ENCODE measurements at regions not wholly inside any gene's neighbourhood (a gene's known extent, or its start where the extent isn't known, plus 50 kb on each side); places are given as distances from the start of the nearest gene placed in this dataset.

GRCh38 chr12:30853561-30854133, 72.9 kb upstream of the TSPAN11 start (continued):
- no peak for TF ChIP-seq ZNF462 (CRISPR knock-in tag; IDR thresholded peaks at IDR 0.05)

GRCh38 chr12:30850684-30851083, 75.9 kb upstream of the TSPAN11 start:
- peaks cover 4% of the 10 kb centered on the region for H3K27me3 Mint-ChIP-seq (ENCODE audit: insufficient read depth, low read depth, poor library complexity)
- Histone ChIP-seq H3K36me3 (ENCODE audit: insufficient read depth) (no peaks in the 10 kb centered on the region), H3K4me3 (no peak overlapping the region), H3K27me3 (ENCODE audit: insufficient read depth) (no peaks in the 10 kb centered on the region), H3F3A (replicated peaks; ENCODE audit: low read depth) (0 out of 2 replicates have a peak, but pooled peaks cover 5% of the 10 kb centered on the region), H2AFZ (no peak overlapping the region), H3K9me2 (ENCODE audit: insufficient read depth) (no peaks in the 10 kb centered on the region), H3K27ac (ENCODE audit: low read depth) (no peak overlapping the region), H3K4me2 (no peak overlapping the region), H3K4me1 (ENCODE audit: insufficient read depth) (no peaks in the 10 kb centered on the region), H4K20me1 (replicated peaks; ENCODE audit: insufficient read depth) (no peaks in the 10 kb centered on the region), H3K79me2 (replicated peaks; ENCODE audit: insufficient read depth) (no peaks in the 10 kb centered on the region)
- peaks cover 13% of the 10 kb centered on the region for H3K4me1 Mint-ChIP-seq
- no peaks in the 10 kb centered on the region for H3K9me3 Mint-ChIP-seq
- ATAC-seq: peak; percentile 62
- no peak overlapping the region for H3K27ac Mint-ChIP-seq
- H3K4me3 Mint-ChIP-seq: no peak overlapping the region
- H3K36me3 Mint-ChIP-seq (ENCODE audit: low read depth): no peaks in the 10 kb centered on the region
- DNase-seq (ENCODE audit: low spot score): peak; percentile 71
- no peak for TF ChIP-seq CREB1 (CRISPR knock-in tag; IDR thresholded peaks at IDR 0.05; ENCODE audit: low read depth)
- no peak for TF ChIP-seq EZH2 (IDR thresholded peaks at IDR 0.05; ENCODE audit: low read depth, unreplicated experiment)
- TF ChIP-seq ZNF331 (CRISPR knock-in tag; IDR thresholded peaks at IDR 0.05; ENCODE audit: low read depth): no peak
- TF ChIP-seq NANOG (IDR thresholded peaks at IDR 0.05; ENCODE audit: borderline replicate concordance): no peak
- TF ChIP-seq CTCF (conservative IDR thresholded peaks at IDR 0.05; ENCODE audit: low read depth in 2 of 2): no peak
- TF ChIP-seq POLR2AphosphoS5 (IDR thresholded peaks at IDR 0.05; ENCODE audit: low read depth): no peak
- no peak for TF ChIP-seq ZNF462 (CRISPR knock-in tag; IDR thresholded peaks at IDR 0.05)
